ENCODE measurements at regions not wholly inside any gene's neighbourhood (a gene's known extent, or its start where the extent isn't known, plus 50 kb on each side); places are given as distances from the start of the nearest gene placed in this dataset.
A peak's percentile ranks its signal among the peaks of the same experiment; 100 is the strongest.
"Not testable (repeated sequence)": the region's sequence is repeated elsewhere in the genome, so short reads cannot be mapped to it uniquely, and the experiment has no call there.

DNA sequence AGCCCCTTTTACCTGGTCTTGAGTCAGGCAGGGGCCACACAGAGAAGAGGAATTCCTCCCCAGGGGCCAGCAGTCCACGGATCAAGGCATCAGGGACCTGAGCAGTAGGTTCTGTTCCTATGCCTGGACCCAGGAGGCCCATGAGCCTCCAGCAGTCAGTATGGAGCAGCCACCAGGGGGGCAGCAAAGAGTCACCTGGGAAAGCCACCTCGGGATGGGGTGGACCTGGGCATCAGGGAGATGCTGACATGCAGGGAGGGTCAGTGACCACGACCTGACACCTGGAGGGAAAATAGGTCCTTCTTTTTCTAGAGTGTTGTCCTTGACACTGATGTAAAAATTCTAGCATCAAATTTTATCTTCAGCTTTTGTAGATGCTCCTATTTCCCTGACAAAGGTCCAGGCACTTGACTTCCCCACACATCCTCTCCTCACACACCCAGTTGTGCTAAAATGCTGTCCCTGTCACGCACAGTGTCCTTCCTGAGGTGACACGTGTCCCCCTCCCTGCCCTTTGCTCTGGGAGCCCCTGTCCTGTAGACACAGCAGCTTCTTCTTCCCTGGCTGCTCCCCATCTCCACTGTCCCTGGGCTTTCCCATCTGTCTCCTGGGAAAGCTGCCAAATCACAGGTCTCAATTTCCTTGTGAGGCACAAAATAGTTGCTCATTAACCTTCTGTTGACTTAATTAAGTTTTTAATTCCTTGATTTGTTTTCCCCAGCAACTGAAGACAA, 70.0 kb upstream of the IGLL5 start:
- H3K27ac ChIP-seq: no peak overlapping the region
- TF ChIP-seq CTCF (IDR thresholded peaks at IDR 0.05) (peak; percentile 40), ZFX (IDR thresholded peaks at IDR 0.05; ENCODE audit: borderline replicate concordance) (no peak)

- TF ChIP-seq ZFX (IDR thresholded peaks at IDR 0.05; ENCODE audit: borderline replicate concordance) (no peak), CTCF (IDR thresholded peaks at IDR 0.05) (no peak)
- no peak overlapping the region for H3K27ac ChIP-seq
These were observed 69.4 kb upstream of the IGLL5 start for GRCh38 chr22:22818202-22818538.

DNA sequence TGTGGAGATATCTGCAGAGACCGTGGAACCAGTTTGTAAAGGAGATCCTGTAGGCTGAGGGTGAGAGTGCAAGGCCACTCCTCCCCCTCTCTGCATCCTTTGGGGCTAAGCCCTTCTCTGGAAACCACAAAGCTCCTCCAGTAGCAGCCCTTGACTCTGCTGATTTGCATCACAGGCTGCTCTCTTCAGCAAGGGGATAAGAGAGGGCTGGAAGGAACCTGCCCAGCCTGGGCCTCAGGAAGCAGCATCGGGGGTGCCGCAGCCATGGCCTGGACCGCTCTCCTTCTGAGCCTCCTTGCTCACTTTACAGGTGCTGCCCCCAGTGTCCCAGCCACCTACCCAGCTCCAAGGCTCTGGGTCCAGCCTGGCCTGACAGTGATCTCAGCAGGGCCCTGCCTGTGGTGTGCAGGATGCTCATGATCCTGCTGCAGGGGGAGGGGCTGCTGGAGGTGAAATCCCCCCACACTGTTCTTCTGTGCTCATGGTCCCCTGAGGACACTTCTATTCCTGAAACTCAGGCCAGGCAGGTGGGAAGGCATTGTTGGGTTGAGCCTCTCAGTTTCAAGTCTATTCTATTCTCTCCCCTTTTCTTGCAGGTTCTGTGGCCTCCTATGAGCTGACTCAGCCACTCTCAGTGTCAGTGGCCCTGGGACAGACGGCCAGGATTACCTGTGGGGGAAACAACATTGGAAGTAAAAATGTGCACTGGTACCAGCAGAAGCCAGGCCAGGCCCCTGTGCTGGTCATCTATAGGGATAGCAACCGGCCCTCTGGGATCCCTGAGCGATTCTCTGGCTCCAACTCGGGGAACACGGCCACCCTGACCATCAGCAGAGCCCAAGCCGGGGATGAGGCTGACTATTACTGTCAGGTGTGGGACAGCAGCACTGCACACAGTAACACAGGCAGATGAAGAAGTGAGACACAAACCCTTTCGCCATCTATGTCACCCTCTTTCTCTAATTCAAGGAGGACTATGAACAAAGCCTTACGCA, 68.5 kb upstream of the IGLL5 start:
- H3K27ac ChIP-seq: no peak overlapping the region
- TF ChIP-seq ZFX (IDR thresholded peaks at IDR 0.05; ENCODE audit: borderline replicate concordance): no peak
- TF ChIP-seq CTCF (IDR thresholded peaks at IDR 0.05): no peak

- H3K27ac ChIP-seq: no peak overlapping the region
- TF ChIP-seq ZFX (IDR thresholded peaks at IDR 0.05; ENCODE audit: borderline replicate concordance) (no peak), CTCF (IDR thresholded peaks at IDR 0.05) (no peak)
These were observed 67.5 kb upstream of the IGLL5 start for GRCh38 chr22:22820076-22820475.

DNA sequence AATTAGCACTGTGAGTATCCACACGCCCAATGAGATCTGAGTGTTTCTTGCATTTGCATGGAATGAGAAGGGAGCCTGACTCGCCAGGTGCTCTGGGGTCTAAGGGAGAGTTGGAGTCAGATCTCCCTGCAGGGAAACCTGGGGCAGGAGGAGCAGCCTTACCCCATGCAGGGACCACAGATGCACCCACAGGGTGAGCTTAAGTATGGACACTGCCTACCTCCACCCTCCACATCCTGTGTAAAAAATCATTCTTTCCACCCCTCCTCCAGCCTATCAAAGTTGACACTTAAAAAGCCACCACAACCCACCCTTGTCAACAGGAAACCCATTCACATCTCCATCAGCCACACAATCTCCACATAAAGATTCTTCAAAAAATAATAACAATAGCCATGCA, 67.0 kb upstream of the IGLL5 start:
- no peak for TF ChIP-seq CTCF (IDR thresholded peaks at IDR 0.05)
- TF ChIP-seq ZFX (IDR thresholded peaks at IDR 0.05; ENCODE audit: borderline replicate concordance): no peak
- no peak overlapping the region for H3K27ac ChIP-seq

- no peak overlapping the region for H3K27ac ChIP-seq
- TF ChIP-seq ZFX (IDR thresholded peaks at IDR 0.05; ENCODE audit: borderline replicate concordance): no peak
- no peak for TF ChIP-seq CTCF (IDR thresholded peaks at IDR 0.05)
These were observed 66.3 kb upstream of the IGLL5 start for GRCh38 chr22:22821340-22821739.

DNA sequence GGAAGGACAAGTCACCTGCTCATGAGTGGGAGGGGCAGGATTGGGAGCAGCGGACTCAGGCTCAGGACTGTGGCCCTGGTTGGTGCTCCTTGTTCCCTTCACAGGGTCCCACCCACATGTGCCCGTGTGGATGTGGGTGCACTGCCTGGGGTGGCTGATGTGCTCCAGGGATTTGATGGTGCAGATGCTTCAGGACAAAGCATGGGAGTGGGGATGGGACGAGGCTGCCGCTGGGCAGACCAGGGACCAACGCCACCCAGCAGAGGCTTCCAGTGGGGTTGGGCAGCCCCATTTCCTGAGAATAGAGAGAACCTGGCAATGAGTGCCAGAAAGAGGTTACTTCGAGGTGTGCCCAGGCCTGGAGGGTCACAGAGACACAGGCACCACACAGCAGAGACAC, 65.5 kb upstream of the IGLL5 start:
- no peak overlapping the region for H3K27ac ChIP-seq
- TF ChIP-seq CTCF (IDR thresholded peaks at IDR 0.05) (no peak), ZFX (IDR thresholded peaks at IDR 0.05; ENCODE audit: borderline replicate concordance) (no peak)

DNA sequence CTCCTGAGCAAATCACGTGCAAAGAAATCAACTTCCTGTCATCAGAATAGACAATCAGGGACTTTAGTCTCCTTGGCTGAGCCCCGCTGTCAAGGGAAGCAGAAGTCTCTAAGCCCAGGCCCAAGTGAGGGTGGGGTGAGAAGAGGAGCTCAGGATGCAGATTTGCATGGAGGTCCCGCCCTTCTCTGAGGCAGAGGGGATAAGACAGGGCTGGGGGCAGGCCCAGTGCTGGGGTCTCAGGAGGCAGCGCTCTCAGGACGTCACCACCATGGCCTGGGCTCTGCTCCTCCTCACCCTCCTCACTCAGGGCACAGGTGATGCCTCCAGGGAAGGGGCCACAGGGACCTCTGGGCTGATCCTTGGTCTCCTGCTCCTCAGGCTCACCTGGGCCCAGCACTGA, 65.1 kb upstream of the IGLL5 start:
- H3K27ac ChIP-seq: not testable (repeated sequence)
